Adrenal gland (tissue), 9 donors: ENCODE measurements at regions not wholly inside any gene's neighbourhood (a gene's known extent, or its start where the extent isn't known, plus 50 kb on each side); places are given as distances from the start of the nearest gene placed in this dataset.

ENCODE experiments used
- DNase-seq, 7 donors: peaks; one replicate each; pipeline ENCODE4 v3.0.0-alpha.2; 2019 to 2020
- H3K27ac ChIP-seq, 5 donors: fragments of 200-600 bp; sonication (generic) in 4 of 5; 1 replicate in 3 of 5; 2 replicates in 2 of 5; pipeline versions ENCODE4 v1.5.1 to v1.8.0; 2016 to 2020; ENCODE audit warnings: mild to moderate bottlenecking in 1 of 5
- H3K27me3 ChIP-seq: fragments of 200-600 bp; 2 replicates; pipeline ENCODE4 v1.8.0; 2021
- H3K36me3 ChIP-seq, 2 donors: fragments of 200-600 bp; replicated peaks in 1 of 2; 1 replicate in 1 of 2; 2 replicates in 1 of 2; pipeline versions ENCODE4 v1.5.1 to v1.8.0; 2018 to 2022
- H3K4me1 ChIP-seq, 2 donors: fragments of 200-600 bp; replicated peaks in 1 of 2; 1 replicate in 1 of 2; 2 replicates in 1 of 2; pipeline versions ENCODE4 v1.5.1 to v1.8.0; 2018 to 2021
- H3K4me3 ChIP-seq, 4 donors: fragments of 200-600 bp; sonication (generic) in 3 of 4; one replicate each; pipeline ENCODE4 v1.5.1; 2016 to 2018
- H3K9me3 ChIP-seq, 3 donors: fragments of 200-600 bp; sonication (generic) in 1 of 3; replicated peaks in 1 of 3; 1 replicate in 2 of 3; 2 replicates in 1 of 3; pipeline versions ENCODE4 v1.5.1 to v1.8.0; 2016 to 2021
- POLR2A ChIP-seq, 2 donors: fragments of 450-650 bp; IDR thresholded peaks; one replicate each; pipeline ENCODE4 v1.6.1; 2017; ENCODE audit warnings: antibody characterized with exemption in 2 of 2, mild to moderate bottlenecking in 2 of 2, moderate library complexity in 1 of 2
- WGBS, 4 donors: extraction: QIAGEN DNeasy Blood & Tissue Kit in 2 of 4; methylation state at CpG; one replicate each; pipeline versions ENCODE4 v1.1.5 to v1.1.7; 2013 to 2017; 5-methylcytosine and 5-hydroxymethylcytosine counted together
- intact Hi-C, 2 donors: fragments of 100-400 bp; cut with DNase I; formaldehyde crosslinking; loops; one replicate each; pipeline versions ENCODE4 v1.14.1 to v1.15.0; 2022 to 2023
- TF ChIP-seq, protein P1 (sequence below), 6 experiments: fragments of 450-650 bp in 4 of 6; fragments of 200-600 bp in 2 of 6; sonication (generic) in 1 of 6; IDR thresholded peaks; 1 replicate in 5 of 6; 2 replicates in 1 of 6; pipeline versions ENCODE4 v1.5.1 to v1.8.0; 2016 to 2021; ENCODE audit warnings: antibody characterized with exemption in 6 of 6, mild to moderate bottlenecking in 2 of 6, moderate library complexity in 1 of 6
- donor health status: healthy with polysubstance abuse.
- donor health status: Bipolar disorder and iron deficiency.
- donor health status: DM: yes; HTN: yes; CAD: no.
- donor health status: DM: no; HTN: no; CAD: no.
- donor health status: DM: no; HTN: no; CAD: no.

GRCh38 chr20:1809611-1810510 lies 85.3 kb upstream of the SIRPA start:
- DNase-seq: peak in 1 of 7 donors; percentile 47
- intact Hi-C loops: loop anchor here in 1 of 2 donors (10.0 kb wide), 1 partner anchor 135 kb away; no protein-coding TSS in a partner anchor
- peaks cover 4 to 13% of the 10 kb centered on the region in 2 donors for H3K4me1 ChIP-seq
- no peaks in the 10 kb centered on the region for H3K36me3 ChIP-seq
- no peak for TF ChIP-seq POLR2A (IDR thresholded peaks at IDR 0.05)
- TF ChIP-seq, protein P1, sequence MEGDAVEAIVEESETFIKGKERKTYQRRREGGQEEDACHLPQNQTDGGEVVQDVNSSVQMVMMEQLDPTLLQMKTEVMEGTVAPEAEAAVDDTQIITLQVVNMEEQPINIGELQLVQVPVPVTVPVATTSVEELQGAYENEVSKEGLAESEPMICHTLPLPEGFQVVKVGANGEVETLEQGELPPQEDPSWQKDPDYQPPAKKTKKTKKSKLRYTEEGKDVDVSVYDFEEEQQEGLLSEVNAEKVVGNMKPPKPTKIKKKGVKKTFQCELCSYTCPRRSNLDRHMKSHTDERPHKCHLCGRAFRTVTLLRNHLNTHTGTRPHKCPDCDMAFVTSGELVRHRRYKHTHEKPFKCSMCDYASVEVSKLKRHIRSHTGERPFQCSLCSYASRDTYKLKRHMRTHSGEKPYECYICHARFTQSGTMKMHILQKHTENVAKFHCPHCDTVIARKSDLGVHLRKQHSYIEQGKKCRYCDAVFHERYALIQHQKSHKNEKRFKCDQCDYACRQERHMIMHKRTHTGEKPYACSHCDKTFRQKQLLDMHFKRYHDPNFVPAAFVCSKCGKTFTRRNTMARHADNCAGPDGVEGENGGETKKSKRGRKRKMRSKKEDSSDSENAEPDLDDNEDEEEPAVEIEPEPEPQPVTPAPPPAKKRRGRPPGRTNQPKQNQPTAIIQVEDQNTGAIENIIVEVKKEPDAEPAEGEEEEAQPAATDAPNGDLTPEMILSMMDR (IDR thresholded peaks at IDR 0.05): no peak
- 73 to 82% (median 79%) methylated on average over 10 of the region's 10 CpGs for WGBS, 4 donors
- H3K27me3 ChIP-seq: no peaks in the 10 kb centered on the region
- H3K27ac ChIP-seq: no peak overlapping the region
- H3K9me3 ChIP-seq: no peaks in the 10 kb centered on the region
- H3K4me3 ChIP-seq: no peak overlapping the region

DNA sequence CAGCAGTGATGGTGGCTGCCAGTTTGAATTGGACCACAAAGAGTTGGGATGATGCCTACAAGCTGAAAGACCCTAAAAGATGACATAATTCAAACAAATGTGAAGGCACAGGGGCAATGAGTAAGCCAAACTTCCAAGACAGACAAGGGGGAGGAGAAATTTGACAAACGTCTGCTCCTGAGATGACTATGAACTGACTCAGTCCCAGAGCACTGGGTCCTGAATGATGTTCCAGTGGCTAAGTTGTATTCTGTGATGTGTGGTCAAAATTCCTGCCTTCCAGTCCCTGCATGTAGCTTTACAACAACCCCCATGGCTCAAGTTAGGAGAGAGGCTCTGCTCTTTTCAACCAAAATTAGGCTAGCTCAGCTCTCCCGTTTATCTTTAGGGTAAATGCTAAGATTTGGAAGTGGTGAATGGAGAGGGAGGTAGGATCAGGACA lies 86.1 kb upstream of the SIRPA start:
- peak in 1 of 7 donors; percentile 18 for DNase-seq
- Histone ChIP-seq H3K4me1 (peaks cover 4 to 13% of the 10 kb centered on the region in 2 donors), H3K4me3 (no peak overlapping the region), H3K27ac (no peak overlapping the region), H3K27me3 (no peaks in the 10 kb centered on the region), H3K9me3 (no peaks in the 10 kb centered on the region), H3K36me3 (no peaks in the 10 kb centered on the region)
- 51 to 65% (median 55%) methylated on average over 2 of the region's 2 CpGs for WGBS, 4 donors
- no peak for TF ChIP-seq POLR2A (IDR thresholded peaks at IDR 0.05)
- TF ChIP-seq, protein P1 (IDR thresholded peaks at IDR 0.05): no peak
- intact Hi-C loops: loop anchor here in 1 of 2 donors (10.0 kb wide), 1 partner anchor 136 kb away; no protein-coding TSS in a partner anchor

DNA sequence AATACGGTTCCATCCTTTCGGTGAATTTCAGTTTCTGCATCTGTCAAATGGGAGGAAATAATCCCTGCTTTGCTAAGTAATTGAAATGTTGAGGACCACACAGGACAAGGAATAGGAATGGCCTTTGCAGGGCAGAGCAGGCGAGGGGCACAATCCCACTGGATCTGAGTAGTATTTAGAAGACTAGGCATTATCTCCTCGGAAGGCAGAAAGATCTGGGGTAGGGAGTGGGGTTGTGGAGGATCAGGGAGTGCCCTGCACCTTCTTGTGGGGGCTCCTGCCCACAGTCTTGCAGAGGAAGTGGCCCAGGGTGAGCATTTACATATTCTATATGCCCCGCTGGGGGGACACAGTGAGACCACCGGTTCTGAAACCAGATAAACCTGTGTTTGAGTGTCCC lies 87.1 kb upstream of the SIRPA start:
- peaks cover 4 to 14% of the 10 kb centered on the region in 2 donors for H3K4me1 ChIP-seq
- H3K9me3 ChIP-seq: no peaks in the 10 kb centered on the region
- no peak for TF ChIP-seq POLR2A (IDR thresholded peaks at IDR 0.05)
- TF ChIP-seq, protein P1 (IDR thresholded peaks at IDR 0.05): no peak
- 64 to 78% (median 78%) methylated on average over 6 of the region's 6 CpGs for WGBS, 4 donors
- no peak overlapping the region for H3K4me3 ChIP-seq
- no peaks in the 10 kb centered on the region for H3K36me3 ChIP-seq
- no peaks in the 10 kb centered on the region for H3K27me3 ChIP-seq
- DNase-seq: no peak
- no peak overlapping the region for H3K27ac ChIP-seq
- intact Hi-C loops: loop anchor here in 1 of 2 donors (10.0 kb wide), 1 partner anchor 137 kb away; no protein-coding TSS in a partner anchor

DNA sequence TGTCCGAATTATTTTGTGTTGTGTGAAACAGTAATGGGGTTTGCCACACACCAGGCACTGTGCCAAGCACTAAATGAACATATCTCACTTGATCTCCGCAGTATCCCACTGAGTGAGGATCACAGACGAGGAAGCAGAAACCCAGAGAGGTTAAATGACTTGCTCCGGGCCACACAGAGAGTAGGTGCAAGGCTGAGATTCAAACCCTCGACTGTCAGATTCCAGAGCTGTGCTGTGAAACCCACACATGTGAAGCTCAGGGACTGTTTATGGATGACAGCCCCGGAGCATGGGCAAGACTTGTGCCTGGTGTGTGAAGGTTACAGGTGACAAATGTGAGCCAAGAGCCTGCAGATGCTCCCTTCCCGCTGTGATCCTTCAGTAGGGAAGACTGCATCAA lies 87.8 kb upstream of the SIRPA start:
- no peak for DNase-seq
- Histone ChIP-seq H3K4me1 (peaks cover 7 to 14% of the 10 kb centered on the region in 2 donors), H3K4me3 (no peak overlapping the region), H3K27ac (no peak overlapping the region), H3K9me3 (no peaks in the 10 kb centered on the region), H3K36me3 (no peaks in the 10 kb centered on the region), H3K27me3 (no peaks in the 10 kb centered on the region)
- TF ChIP-seq, protein P1 (IDR thresholded peaks at IDR 0.05): no peak
- no peak for TF ChIP-seq POLR2A (IDR thresholded peaks at IDR 0.05)
- WGBS, 4 donors: 65 to 83% (median 75%) methylated on average over 6 to 7 of the region's 7 CpGs
- intact Hi-C loops: loop anchor here in 1 of 2 donors (10.0 kb wide), 1 partner anchor 137 kb away; no protein-coding TSS in a partner anchor
